HG03196 (cell line): ENCODE measurements at regions not wholly inside any gene's neighbourhood (a gene's known extent, or its start where the extent isn't known, plus 50 kb on each side); places are given as distances from the start of the nearest gene placed in this dataset.

Experiments
- ATAC-seq: cut with Tn5 transposase; IDR thresholded peaks from one replicate; pipeline ENCODE4 v1.9.1; 2021; ENCODE audit not compliant: unreplicated experiment

DNA sequence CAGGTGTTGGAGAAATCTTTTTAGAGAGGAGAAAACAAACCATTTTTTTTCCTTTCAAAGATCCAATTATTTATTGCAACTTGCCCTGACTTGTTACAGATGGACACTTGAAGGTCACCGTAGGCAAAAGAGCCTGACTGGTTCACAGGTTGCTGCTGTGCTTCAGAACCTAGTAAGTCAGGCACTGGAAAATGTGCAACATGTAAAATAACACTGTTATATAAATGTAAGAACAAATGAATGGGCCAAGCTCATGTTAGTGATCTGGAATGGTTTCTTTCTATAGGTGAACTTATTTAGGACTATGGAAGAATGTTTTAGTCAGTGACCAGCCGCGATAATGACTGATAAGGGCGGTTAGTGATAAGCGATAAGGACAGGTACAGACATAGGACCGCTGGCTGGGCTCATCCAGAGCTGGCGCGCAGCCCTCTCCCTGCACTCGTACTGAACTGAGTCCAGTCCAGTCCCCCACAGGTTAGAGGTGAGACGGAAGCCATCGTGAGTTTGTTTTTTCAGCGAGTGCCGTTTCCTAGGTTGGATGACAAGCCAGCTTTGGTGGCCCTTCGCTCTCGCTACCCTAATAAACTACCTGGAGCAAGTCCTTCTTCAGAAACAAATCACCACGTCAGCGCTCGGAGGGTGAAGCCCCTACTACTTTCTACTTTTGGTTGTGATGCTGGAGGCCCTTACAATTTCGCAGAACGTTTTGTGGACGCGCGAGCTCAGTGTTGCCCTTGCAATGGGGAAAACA lies 94.4 kb upstream of the PRDM1 start:
- peak; percentile 35 for ATAC-seq

- no peak for ATAC-seq
Measured at GRCh38 chr6:105990151-105990550, 96.0 kb upstream of the PRDM1 start.

DNA sequence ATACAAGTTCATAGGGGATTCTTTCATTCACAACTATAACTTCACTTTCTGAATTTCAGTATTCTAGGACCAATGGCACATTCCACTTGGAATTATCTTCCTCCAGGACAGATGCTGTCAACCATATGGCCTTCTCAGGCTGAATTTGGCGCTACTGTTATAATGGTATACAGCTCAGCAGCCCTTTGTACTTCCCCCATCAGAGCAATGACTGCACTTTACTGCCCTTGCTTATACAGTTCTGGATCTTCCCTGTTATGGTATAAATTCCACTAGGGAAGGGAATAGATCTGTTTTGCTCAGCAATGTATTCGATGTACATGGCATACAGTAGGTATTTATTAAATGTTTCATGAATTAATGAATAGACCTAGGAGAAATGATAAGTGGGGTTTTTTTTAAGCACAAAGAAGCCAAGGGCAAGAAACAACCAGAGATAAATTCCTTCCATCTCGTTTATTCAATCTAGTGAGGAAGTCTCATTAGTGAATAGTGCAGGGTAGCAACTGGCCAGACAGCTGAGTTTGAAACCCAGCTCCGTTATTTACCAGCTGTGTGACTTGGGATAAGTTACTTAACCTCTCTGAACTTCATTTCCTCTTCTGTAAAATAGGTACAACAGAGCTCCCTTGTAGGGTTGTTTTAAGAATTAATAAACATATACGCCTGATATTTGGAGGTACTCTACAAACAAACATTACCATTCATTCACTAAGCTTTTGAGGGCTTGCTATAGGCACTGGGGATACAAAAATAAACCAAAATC lies 97.1 kb upstream of the PRDM1 start:
- ATAC-seq: no peak

GRCh38 chr6:105988321-105988720 lies 97.8 kb upstream of the PRDM1 start:
- ATAC-seq: no peak

GRCh38 chr6:105987516-105987915 lies 98.6 kb upstream of the PRDM1 start:
- ATAC-seq: no peak

DNA sequence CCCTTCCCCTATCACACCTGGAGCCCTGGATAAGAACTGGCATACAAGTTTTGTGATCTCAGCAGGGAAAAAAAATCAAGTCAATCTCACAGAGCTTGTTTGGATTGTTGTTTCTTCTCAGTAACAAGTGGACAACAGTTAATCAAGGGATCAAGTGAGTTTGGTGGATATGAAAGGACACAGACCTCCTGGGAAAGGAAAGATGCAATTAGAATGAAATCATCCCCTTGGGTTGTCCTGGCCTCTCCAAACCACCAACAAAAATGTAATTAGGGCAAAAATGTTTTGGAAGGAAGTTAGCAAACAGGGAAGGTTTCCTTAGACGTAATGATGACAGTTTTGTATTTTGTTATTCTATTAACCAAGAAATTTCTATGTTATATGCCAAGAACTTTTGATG lies 99.1 kb upstream of the PRDM1 start:
- ATAC-seq: no peak

DNA sequence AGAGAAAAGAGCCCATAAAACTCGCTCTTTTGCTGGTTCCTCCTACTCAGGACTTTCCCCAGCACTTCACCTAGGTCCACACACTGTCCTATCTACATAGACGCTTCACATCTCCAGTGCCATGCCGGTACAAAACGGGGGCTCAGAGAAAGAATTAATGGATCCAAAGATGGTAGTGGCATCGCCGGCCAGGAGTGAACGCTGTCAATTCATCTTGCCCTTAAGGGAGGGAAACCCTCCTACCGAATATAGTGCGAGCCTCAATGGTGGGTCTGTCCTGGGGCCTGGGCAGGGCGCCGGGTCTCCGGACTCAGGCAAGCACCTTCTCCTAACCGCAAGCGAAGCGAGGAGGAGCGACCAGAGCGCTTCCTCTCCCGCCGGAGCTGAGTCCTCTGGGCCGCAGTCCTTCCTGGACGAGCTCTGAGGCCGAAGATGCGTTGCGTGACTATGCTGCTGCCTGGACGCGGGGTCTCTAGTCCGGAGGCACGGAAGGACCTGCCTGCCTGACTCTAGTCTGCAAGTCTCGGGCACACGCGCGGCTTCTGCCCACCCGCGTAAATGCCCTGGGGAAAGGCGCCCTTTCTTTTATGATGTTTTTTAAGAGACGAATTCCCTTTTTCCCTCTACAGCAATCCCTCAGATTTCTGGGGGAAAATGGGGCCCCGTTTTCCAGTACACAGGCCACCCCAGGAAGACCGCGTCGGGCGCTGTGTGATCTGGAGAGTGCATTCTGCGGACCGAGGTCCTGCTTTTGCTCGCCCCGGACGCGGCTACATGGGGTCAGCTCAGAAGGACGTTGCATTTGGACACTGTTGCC lies 100.1 kb upstream of the PRDM1 start:
- ATAC-seq: no peak

GRCh38 chr6:105985098-105985815 lies 100.9 kb upstream of the PRDM1 start:
- no peak for ATAC-seq

- ATAC-seq: no peak
Measured at GRCh38 chr6:105983763-105984162, 102.4 kb upstream of the PRDM1 start.

DNA sequence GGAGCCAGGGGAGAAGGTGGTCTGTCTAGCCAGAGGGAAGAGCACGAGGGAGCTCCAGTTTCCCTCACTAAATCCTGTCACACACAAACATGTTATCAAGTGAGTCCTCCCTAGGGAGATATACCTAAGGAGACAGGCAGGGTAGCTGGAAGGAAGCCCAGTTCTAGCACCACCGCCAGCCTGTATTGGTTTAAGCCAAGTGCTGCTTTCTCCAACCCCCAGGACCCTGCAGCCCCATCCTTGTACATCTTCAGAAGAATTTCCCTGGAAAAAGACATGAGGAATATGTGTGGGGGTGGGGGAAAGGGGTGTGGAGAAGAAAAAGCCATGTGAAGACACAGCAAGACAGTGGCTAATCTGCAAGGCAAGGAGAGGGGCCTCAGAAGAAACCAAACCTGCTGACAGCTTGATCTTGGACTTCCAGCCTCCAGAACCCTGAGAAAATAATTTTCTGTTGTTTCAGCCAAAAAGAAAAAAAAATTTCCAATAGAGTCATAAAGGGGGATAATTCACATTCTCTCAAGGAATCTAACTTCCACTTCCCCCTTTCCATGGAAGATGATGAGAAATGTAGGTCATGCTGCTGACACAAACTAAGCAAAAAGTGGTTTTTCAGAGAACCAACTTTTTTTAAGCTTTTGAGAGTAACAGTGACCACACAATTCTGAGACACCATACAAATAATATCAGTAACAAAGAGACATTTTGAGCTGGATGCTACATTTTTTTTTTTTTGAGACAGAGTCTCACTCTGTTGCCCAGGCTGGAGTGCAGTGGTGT lies 103.2 kb upstream of the PRDM1 start:
- ATAC-seq: no peak

GRCh38 chr6:105981888-105982358 lies 104.2 kb upstream of the PRDM1 start:
- ATAC-seq: no peak

GRCh38 chr6:105981002-105981887 lies 104.9 kb upstream of the PRDM1 start:
- peak; percentile 58 for ATAC-seq

- ATAC-seq: no peak
Measured at GRCh38 chr6:105978974-105979373, 107.2 kb upstream of the PRDM1 start.

DNA sequence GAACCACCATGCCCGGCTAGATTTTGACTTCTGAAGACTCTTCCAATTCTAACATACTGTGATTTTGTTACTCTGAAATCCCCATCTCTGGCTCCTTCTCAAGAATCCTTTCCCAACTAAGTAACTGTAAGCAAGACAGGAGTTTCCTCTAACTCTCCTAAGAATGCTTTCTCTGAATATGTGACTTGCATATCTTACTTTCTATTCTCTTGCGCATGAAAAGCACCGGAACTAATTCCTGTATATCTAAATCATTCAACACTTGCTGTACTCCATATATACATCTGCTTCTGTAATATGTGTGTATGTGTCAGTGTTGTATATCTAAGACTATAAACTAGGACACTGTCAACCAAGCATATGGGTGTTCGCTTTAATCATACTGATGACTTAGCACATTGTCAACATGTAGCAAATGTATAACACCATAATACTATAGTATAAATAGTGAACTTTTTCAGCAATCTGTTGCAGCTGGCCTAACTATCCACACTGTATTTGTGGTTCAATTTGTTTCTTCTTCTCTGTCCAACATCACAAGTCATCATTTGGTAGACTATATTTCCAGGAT lies 108.1 kb upstream of the PRDM1 start:
- no peak for ATAC-seq

DNA sequence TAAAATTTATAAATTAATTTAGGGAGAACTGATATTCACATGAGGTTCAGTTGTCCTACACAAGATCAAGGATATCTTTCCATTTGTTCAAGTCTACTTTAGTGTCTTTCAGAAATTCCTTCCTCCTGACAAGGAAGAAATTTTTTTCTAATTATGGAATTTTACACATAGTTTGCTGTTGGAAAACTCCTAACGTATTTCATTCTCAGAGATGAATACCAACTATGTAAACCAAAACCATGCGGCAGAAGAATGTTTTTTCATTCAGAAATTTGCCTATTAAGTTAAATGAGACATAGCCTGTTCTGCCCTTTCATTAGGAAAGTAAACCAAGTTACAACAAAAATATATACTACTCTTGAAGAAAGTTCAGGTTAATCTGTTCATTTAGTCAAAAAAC lies 111.2 kb upstream of the PRDM1 start:
- no peak for ATAC-seq

DNA sequence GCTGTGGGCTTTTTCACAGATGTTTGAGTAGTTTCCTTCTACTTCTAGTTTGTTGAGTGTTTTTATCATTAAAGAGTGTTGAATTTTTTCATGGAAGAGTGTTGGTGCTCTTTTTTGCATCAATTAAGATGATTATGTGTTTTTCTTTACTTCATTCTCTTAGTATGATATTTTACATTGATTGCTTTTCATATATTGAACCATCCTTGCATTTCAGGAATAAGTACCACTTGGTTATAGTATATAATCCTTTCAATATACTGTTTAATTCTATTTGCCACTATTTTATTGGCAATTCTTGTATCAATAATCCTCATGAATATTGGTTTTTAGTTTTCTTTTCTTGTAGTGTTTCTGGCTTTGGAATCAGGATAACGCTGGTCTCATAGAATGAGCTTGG lies 113.7 kb upstream of the PRDM1 start:
- no peak for ATAC-seq

DNA sequence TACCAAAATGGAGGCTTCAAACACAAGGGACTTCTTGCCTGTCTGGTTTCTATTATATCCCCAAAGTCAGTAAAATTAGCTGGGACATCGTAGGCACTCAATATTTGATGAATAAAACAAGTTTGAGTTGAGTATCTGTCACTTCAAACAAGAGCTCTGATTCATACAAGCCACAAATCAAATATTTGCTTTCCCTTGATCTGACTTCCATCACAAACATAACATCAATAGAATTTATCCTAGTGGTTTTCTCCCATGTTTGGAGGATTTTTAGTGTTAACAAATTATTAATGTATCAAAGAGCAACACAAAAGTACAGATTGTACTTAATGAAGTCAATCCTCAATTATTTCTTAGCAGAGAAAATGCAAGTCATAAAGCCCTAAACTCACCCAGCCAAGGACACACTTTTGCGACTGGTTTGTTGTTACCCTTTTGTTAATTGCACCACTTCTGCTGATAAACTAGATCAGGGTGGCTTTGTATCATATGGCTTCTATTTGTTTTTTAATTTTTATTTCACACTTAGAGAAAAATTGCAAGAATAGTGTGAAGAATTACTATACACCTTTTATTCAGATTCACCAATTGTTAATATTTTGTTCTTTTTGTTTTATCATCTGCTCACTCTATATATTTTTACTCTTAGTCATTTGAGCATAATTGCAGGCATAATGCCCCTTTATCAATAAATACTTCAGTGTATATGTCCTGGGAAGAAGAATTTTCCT lies 117.4 kb upstream of the PRDM1 start:
- no peak for ATAC-seq

DNA sequence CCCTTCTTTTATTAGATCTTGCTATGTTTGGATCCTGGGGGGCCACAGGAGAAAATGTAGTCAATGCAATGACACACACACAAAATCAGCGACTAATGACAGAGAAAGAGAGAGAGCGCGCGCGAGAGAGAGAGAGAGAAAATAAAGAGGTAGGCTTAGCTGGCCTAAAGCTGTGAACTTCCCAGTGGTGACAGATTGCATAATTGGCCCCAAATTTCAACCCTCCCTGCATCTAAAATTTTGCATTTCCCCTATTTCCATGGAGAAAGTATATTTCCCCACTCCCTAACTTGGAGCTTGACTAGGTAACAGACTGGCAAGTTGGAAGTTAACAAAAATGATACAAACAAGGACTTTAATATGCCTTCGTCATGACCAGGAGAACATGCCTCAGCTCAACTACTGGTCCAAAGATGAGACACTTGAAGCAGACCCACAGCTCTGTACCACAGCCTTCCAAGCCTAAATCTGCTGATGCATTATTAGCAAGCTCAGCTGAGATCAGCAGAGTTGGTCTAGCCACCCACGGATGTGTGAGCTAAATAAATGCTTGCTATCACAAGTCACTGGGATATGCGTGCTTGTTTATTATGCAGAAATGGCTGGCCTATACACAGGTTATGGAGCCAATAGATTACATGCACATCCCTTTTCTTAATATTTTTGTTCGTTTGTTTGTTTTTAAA lies 118.1 kb upstream of the PRDM1 start:
- no peak for ATAC-seq
